CD14-positive monocyte (primary cell): ENCODE measurements at regions not wholly inside any gene's neighbourhood (a gene's known extent, or its start where the extent isn't known, plus 50 kb on each side); places are given as distances from the start of the nearest gene placed in this dataset.

Source experiments
- DNase-seq, 3 donors: peaks; one replicate each; pipeline ENCODE4 v3.0.0-alpha.2; 2011 to 2022
- H2AFZ ChIP-seq: 2 replicates; pipeline ENCODE4 v1.6.0; 2012; ENCODE audit warnings: mild to moderate bottlenecking, low read depth, low read length, inconsistent platforms; ENCODE audit not compliant: insufficient read depth, poor library complexity, severe bottlenecking
- H3K27ac ChIP-seq, 2 donors: 1 replicate in 1 of 2; 2 replicates in 1 of 2; pipeline ENCODE4 v1.5.1; 2012 to 2013; ENCODE audit warnings: low read length in 2 of 2, control low read depth in 1 of 2, inconsistent platforms in 1 of 2, low read depth in 1 of 2, mild to moderate bottlenecking in 1 of 2
- H3K27me3 ChIP-seq, 2 donors: one replicate each; pipeline versions ENCODE4 v1.6.0 to v1.6.1; 2011 to 2013; ENCODE audit warnings: low read length in 2 of 2; ENCODE audit not compliant: control insufficient read depth in 2 of 2, insufficient read depth in 2 of 2
- H3K36me3 ChIP-seq, 2 donors: replicated peaks in 1 of 2; 1 replicate in 1 of 2; 2 replicates in 1 of 2; pipeline versions ENCODE4 v1.5.1 to v1.6.1; 2012 to 2013; ENCODE audit warnings: low read length in 2 of 2, control low read depth in 1 of 2, inconsistent platforms in 1 of 2, mild to moderate bottlenecking in 1 of 2; ENCODE audit not compliant: insufficient read depth in 2 of 2, control insufficient read depth in 1 of 2
- H3K4me1 ChIP-seq, 2 donors: 1 replicate in 1 of 2; 2 replicates in 1 of 2; pipeline versions ENCODE4 v1.5.1 to v1.6.1; 2012 to 2013; ENCODE audit warnings: low read length in 2 of 2, control low read depth in 1 of 2, inconsistent platforms in 1 of 2, mild to moderate bottlenecking in 1 of 2, moderate library complexity in 1 of 2; ENCODE audit not compliant: insufficient read depth in 2 of 2, control insufficient read depth in 1 of 2
- H3K4me2 ChIP-seq: replicated peaks from 2 replicates; pipeline ENCODE3; 2012; ENCODE audit warnings: low read length, moderate library complexity, mild to moderate bottlenecking; ENCODE audit not compliant: poor library complexity, severe bottlenecking; ENCODE audit errors: extremely low read depth
- H3K4me3 ChIP-seq, 3 experiments: fragments of 200-600 bp in 1 of 3; sonication (generic) in 1 of 3; replicated peaks in 1 of 3; 1 replicate in 2 of 3; 2 replicates in 1 of 3; pipeline ENCODE4 v1.5.1; 2011 to 2013; ENCODE audit warnings: low read length in 3 of 3, mild to moderate bottlenecking in 3 of 3, control low read depth in 2 of 3, low read depth in 2 of 3, inconsistent platforms in 1 of 3, moderate library complexity in 1 of 3
- H3K79me2 ChIP-seq: 2 replicates; pipeline ENCODE4 v1.6.0; 2012; ENCODE audit warnings: mild to moderate bottlenecking, control low read depth, inconsistent platforms, low read length, moderate library complexity; ENCODE audit not compliant: insufficient read depth
- H3K9ac ChIP-seq: 2 replicates; pipeline ENCODE4 v1.6.0; 2017; ENCODE audit warnings: low read length, mild to moderate bottlenecking; ENCODE audit not compliant: insufficient read depth, poor library complexity, severe bottlenecking
- H3K9me3 ChIP-seq, 2 donors: replicated peaks in 1 of 2; 1 replicate in 1 of 2; 2 replicates in 1 of 2; pipeline versions ENCODE4 v1.5.1 to v1.6.1; 2012 to 2013; ENCODE audit warnings: low read length in 2 of 2, control low read depth in 1 of 2; ENCODE audit not compliant: control insufficient read depth in 1 of 2, insufficient read depth in 1 of 2
- H4K20me1 ChIP-seq: 2 replicates; pipeline ENCODE4 v1.6.0; 2012; ENCODE audit warnings: mild to moderate bottlenecking, low read length, control low read depth, moderate library complexity; ENCODE audit not compliant: insufficient read depth
- H3K27ac Mint-ChIP-seq, 7 donors: one replicate each; pipeline ENCODE4 v1.8.0; 2020; ENCODE audit warnings: mild to moderate bottlenecking in 7 of 7, mixed read lengths in 7 of 7, moderate library complexity in 6 of 7, inconsistent platforms in 2 of 7
- H3K27me3 Mint-ChIP-seq, 3 donors: one replicate each; pipeline ENCODE4 v1.8.0; 2021 to 2022; ENCODE audit warnings: low read depth in 3 of 3, mild to moderate bottlenecking in 3 of 3, mixed read lengths in 3 of 3, moderate library complexity in 3 of 3, inconsistent platforms in 1 of 3
- H3K36me3 Mint-ChIP-seq, 2 donors: one replicate each; pipeline ENCODE4 v1.8.0; 2020; ENCODE audit warnings: mixed read lengths in 2 of 2, inconsistent platforms in 1 of 2, mild to moderate bottlenecking in 1 of 2
- H3K4me1 Mint-ChIP-seq: one replicate; pipeline ENCODE4 v1.8.0; 2020; ENCODE audit warnings: mild to moderate bottlenecking, mixed read lengths
- H3K4me3 Mint-ChIP-seq, 2 donors: one replicate each; pipeline ENCODE4 v1.8.0; 2020; ENCODE audit warnings: mild to moderate bottlenecking in 2 of 2, mixed read lengths in 2 of 2, moderate library complexity in 1 of 2
- H3K9me3 Mint-ChIP-seq, 7 donors: one replicate each; pipeline ENCODE4 v1.8.0; 2020 to 2022; ENCODE audit warnings: mixed read lengths in 7 of 7, mild to moderate bottlenecking in 6 of 7, moderate library complexity in 6 of 7, inconsistent platforms in 2 of 7
- WGBS: methylation state at CpG from one replicate; pipeline ENCODE4 v1.1.5; 2013; ENCODE audit warnings: missing lambda C conversion rate; ENCODE audit not compliant: insufficient coverage; 5-methylcytosine and 5-hydroxymethylcytosine counted together
- intact Hi-C, 2 donors: fragments of 100-400 bp; cut with micrococcal nuclease; formaldehyde crosslinking; loops; one replicate each; pipeline versions ENCODE4 v1.15.0 to v1.15.1; 2023
- TF ChIP-seq, protein P1 (sequence below): fragments of 200-600 bp; IDR thresholded peaks from one replicate; pipeline ENCODE4 v1.8.0; 2022; ENCODE audit warnings: antibody characterized with exemption, mild to moderate bottlenecking

DNA sequence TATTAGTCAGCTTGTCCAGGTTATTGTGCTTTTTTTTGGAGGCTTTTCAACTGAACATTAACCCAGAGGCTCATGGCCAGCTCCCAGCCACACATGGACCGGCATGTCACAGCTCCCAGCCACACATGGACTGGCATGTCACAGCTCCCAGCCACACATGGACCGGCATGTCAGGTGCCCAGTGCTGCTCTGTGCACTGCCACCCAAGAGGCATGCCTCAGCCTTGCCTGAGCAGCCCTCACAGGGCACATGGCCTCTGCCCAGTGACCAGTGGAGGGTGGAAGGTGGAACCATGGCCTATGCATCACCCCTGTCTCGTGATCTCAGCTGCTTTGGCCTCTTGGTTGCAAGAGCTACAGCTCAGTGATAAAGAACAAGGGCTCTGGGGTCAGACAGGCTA is 119.8 kb downstream of the OAT start:
- Histone ChIP-seq H3K27me3 (no peaks in the 10 kb centered on the region), H3K4me3 (no peak overlapping the region), H3K9ac (no peak overlapping the region), H3K36me3 (no peaks in the 10 kb centered on the region), H2AFZ (no peak overlapping the region), H3K9me3 (peaks cover 20 to 29% of the 10 kb centered on the region in 2 donors), H3K4me2 (no peak overlapping the region), H3K79me2 (no peaks in the 10 kb centered on the region), H4K20me1 (no peaks in the 10 kb centered on the region), H3K27ac (no peak overlapping the region), H3K4me1 (no peaks in the 10 kb centered on the region)
- TF ChIP-seq, protein P1, sequence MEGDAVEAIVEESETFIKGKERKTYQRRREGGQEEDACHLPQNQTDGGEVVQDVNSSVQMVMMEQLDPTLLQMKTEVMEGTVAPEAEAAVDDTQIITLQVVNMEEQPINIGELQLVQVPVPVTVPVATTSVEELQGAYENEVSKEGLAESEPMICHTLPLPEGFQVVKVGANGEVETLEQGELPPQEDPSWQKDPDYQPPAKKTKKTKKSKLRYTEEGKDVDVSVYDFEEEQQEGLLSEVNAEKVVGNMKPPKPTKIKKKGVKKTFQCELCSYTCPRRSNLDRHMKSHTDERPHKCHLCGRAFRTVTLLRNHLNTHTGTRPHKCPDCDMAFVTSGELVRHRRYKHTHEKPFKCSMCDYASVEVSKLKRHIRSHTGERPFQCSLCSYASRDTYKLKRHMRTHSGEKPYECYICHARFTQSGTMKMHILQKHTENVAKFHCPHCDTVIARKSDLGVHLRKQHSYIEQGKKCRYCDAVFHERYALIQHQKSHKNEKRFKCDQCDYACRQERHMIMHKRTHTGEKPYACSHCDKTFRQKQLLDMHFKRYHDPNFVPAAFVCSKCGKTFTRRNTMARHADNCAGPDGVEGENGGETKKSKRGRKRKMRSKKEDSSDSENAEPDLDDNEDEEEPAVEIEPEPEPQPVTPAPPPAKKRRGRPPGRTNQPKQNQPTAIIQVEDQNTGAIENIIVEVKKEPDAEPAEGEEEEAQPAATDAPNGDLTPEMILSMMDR: no peak
- 100% methylated on average over 3 of the region's 3 CpGs for WGBS
- peaks cover 8 to 14% of the 10 kb centered on the region in 2 donors for H3K36me3 Mint-ChIP-seq
- H3K27ac Mint-ChIP-seq: no peak overlapping the region
- no peak overlapping the region for H3K4me3 Mint-ChIP-seq
- H3K4me1 Mint-ChIP-seq: peaks cover 6% of the 10 kb centered on the region
- H3K9me3 Mint-ChIP-seq: peaks cover 20 to 35% (median 24%) of the 10 kb centered on the region in 7 donors
- intact Hi-C loops: loop anchor here in 1 of 2 donors (10.0 kb wide), 1 partner anchor 86 kb away; no protein-coding TSS in a partner anchor
- DNase-seq: no peak
- H3K27me3 Mint-ChIP-seq: peaks cover 0 to 2% (median 0%) of the 10 kb centered on the region in 3 donors

DNA sequence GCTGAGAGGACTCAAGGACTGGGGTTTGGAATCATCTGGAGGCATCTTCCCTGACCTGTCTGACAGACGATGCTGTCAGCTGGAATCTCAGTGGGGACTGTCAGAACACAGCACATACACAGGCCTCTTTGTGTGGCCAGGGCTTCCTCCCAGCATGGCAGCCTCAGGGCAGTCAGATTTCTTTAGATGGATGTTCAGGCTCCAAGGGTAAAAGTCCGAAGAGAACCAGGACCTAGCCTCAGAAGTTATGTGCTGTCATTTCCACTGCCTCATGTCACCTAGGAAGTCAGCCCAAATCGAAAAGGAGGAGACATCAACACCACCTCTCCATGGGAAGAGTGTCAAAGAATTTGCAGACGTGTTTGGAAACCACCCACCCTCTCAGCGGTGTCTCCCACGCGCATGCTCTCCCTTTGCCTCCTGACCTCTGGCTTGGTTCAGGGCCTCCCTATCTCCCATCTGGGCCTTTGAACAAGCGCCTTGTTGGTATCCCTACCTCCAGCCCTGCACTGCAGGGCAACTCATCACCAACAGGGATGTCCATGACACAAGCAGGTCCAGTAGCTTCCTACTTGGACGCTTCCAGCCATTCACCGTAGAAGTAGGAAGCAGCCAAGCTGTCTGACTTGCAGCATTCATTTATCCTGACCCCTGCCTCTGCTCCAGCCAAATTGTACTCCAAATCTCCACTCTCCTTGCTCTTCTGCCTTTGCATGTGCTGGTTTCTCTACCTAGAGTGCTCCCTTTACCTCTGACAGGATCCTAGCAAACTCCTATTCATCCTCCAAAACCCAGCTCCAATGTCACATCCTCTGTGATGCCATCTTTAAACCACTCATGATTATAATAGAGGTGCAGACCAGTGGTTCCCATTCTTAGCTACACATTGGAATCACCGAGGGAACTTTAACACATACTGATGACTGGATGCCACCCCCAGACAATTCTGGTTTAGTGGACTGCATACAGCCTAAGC is 121.6 kb downstream of the OAT start:
- H3K9ac ChIP-seq: no peak overlapping the region
- Mint-ChIP-seq H3K4me1 (peaks cover 17% of the 10 kb centered on the region), H3K9me3 (peaks cover 20 to 35% (median 24%) of the 10 kb centered on the region in 7 donors), H3K4me3 (no peak overlapping the region), H3K27me3 (peaks cover 0 to 5% (median 0%) of the 10 kb centered on the region in 3 donors), H3K36me3 (peaks cover 8 to 14% of the 10 kb centered on the region in 2 donors), H3K27ac (peak overlapping the region in 1 of 7 donors; percentile 3)
- TF ChIP-seq, protein P1: no peak
- no peaks in the 10 kb centered on the region for H4K20me1 ChIP-seq
- peaks cover 4 to 10% of the 10 kb centered on the region in 2 donors for H3K4me1 ChIP-seq
- no peaks in the 10 kb centered on the region for H3K27me3 ChIP-seq
- H3K27ac ChIP-seq: no peak overlapping the region
- intact Hi-C loops: loop anchor here in 1 of 2 donors (10.0 kb wide), 1 partner anchor 88 kb away; no protein-coding TSS in a partner anchor
- H3K4me3 ChIP-seq: no peak overlapping the region
- no peak overlapping the region for H2AFZ ChIP-seq
- no peaks in the 10 kb centered on the region for H3K79me2 ChIP-seq
- no peak for DNase-seq
- H3K4me2 ChIP-seq: no peak overlapping the region
- no peaks in the 10 kb centered on the region for H3K36me3 ChIP-seq
- WGBS: 92% methylated on average over 9 of the region's 11 CpGs
- H3K9me3 ChIP-seq: peaks cover 20 to 29% of the 10 kb centered on the region in 2 donors
